GM12872 (cell line): ENCODE measurements at regions not wholly inside any gene's neighbourhood (a gene's known extent, or its start where the extent isn't known, plus 50 kb on each side); places are given as distances from the start of the nearest gene placed in this dataset.

Experiments used
- CTCF ChIP-seq: IDR thresholded peaks from 3 replicates; pipeline ENCODE4 v1.5.1; 2011; ENCODE audit warnings: low read depth, mild to moderate bottlenecking, low read length, moderate library complexity; ENCODE audit not compliant: insufficient read depth

- TF ChIP-seq CTCF = no peak
Observed at GRCh38 chr13:42401376-42401775, 129.4 kb downstream of the AKAP11 start.

- TF ChIP-seq CTCF = no peak
Observed at GRCh38 chr13:42405665-42406390, 133.9 kb downstream of the AKAP11 start.

GRCh38 chr13:42409075-42409474, 137.1 kb downstream of the AKAP11 start:
- no peak for TF ChIP-seq CTCF

DNA sequence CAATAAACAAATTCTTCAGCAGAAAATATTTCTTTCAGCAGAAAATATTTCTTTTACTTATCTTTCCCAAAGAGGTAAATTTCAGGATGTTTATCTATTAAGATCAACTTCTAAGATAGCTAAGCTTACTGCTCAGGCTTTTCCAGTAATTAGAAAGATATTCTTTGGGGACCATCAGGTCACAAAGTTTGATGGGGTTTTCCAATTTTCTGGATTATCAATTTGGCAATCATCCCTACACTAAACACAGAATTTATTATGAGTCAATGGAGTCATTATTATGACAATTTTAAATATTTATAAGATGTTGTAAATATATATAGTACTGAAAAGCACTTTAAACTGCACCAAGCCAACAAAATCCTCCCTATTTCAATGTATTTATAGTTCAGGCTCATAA, 137.6 kb downstream of the AKAP11 start:
- no peak for TF ChIP-seq CTCF

DNA sequence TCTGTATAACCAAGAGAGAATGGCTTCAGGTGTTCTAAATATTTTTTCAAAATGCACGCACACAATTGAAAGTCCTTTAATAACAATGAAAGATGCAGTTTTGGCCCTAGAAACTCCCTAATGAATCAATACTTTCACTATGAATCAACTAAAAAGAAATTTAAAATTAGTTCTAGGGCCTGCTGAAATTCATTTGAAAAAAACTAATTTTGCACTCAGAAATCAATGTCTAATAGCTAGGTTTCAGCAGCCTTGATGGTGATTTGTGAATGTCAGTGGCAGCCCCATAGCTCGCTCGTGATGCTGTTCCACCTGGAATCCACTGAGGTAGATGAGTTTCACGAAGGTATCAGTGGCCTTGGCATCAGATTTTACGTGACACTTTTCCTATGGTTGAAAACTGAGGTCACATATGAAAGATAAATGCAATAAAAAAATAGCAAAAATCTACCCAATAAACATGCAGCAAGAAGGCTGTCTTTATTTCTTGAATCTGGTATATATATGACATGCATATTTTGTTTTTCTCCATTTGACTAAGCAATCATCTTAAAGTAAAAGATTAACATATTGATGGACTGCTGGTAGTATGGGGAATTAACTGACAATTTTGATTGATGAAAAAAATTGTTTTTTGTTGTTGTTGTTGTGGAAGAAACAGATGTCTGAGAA, 141.0 kb downstream of the AKAP11 start:
- no peak for TF ChIP-seq CTCF

DNA sequence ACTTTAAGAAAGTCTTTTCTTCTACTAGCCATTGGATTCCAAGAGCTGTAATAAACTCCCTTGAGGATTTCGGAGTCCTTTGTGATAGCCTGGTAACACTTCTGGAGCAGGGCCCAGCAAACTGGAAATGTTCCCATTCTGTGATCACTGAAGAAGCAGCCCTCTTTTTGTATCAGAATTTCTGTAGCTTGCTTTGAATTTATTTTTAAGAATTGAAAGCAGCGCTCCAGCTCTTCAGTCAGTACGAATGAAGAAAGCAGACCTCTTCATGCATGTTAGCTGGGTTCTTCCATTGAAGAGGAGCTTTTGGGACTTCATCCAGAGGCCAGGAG, 141.5 kb downstream of the AKAP11 start:
- no peak for TF ChIP-seq CTCF

DNA sequence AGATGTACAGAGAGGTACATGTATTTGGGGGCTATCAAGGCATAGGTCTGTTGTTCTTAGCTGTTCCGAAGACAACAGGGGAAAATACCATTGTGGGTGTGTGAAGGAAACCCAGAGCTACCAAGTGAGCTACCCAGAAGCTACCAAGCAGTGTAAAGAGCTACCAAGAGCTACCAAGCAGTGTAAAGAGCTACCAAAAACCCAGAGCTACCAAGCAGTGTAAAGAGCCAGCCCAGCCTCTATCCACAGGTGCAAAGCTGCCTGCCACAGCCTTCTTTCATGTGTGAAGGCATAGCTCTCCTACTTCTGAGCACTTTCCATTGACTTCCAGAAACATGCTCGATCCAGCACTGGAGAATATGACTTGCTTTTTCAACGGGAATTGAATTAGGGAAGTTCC, 145.7 kb downstream of the AKAP11 start:
- no peak for TF ChIP-seq CTCF

GRCh38 chr13:42418184-42418583, 146.2 kb downstream of the AKAP11 start:
- no peak for TF ChIP-seq CTCF
